ENCODE measurements at regions not wholly inside any gene's neighbourhood (a gene's known extent, or its start where the extent isn't known, plus 50 kb on each side); places are given as distances from the start of the nearest gene placed in this dataset.

DNA sequence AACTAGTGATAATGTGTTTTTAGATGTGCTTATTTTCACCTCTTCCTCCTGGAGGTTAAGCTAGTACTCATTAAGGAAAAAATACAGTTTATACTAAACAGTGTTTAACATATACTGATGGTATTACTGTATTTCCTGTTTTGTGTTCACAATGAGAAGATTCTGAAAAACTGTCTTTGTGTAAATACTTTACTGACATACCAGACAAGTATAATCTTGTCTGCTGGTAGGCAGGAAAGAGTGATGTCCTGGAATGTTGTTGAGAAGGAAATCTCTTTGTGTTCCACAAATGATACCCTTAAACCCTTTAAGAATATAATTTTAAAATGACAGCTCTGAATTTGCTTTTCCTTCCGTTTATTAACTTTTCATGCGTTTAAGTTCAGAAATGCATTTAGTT, 205.5 kb upstream of the NUDT6 start:
- no peaks in the 10 kb centered on the region for H3K36me3 ChIP-seq (ENCODE audit: insufficient read depth, low read length)
- ChIA-PET POLR2A (no interaction called here), CTCF (no interaction called here)
- Mint-ChIP-seq H3K4me1 (no peaks in the 10 kb centered on the region), H3K9me3 (peaks cover 0 to 2% (median 0%) of the 10 kb centered on the region in 5 donors), H3K27me3 (no peaks in the 10 kb centered on the region), H3K4me3 (no peak overlapping the region), H3K27ac (no peak overlapping the region), H3K36me3 (peaks cover 9 to 16% (median 11%) of the 10 kb centered on the region in 3 donors)
- no peak for DNase-seq
- H3K27ac ChIP-seq (ENCODE audit: low read depth, low read length): no peak overlapping the region
- H3K27me3 ChIP-seq (ENCODE audit: insufficient read depth, low read length, poor library complexity, severe bottlenecking): no peaks in the 10 kb centered on the region
- H3K4me1 ChIP-seq (ENCODE audit: insufficient read depth, low read length): no peaks in the 10 kb centered on the region
- no peaks in the 10 kb centered on the region for H3K9me3 ChIP-seq (ENCODE audit: low read length)
- H3K4me3 ChIP-seq (ENCODE audit: low read length): no peak overlapping the region

DNA sequence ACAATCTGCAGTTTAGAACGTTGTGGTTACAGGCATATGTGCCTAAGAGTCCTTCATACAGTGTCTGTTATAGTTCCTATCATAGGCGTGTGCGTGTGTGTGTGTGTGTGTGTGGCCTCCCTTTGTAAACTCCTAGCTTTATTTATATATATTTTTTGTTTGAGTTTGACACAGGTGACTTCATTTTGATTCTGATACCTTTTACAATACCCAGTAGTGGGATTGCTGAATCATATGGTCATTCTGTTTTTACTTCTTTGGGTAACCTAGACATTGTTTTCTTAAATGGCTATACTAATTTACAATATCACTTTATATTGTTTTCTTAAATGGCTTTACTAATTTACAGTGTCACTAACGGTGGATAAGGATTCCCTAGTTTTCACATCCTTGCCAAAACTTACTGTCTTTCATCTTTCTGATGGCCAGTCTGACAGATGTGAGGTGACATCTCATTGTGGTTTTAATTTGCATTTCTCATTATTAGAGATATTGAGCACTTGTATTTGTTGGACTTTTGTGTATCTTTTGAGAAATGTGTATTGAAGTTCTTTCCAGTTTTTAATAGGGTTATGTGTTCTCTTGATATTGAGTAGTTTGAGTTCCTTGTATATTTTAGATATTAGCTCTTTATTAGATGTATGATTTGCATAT, 211.1 kb upstream of the NUDT6 start:
- Histone ChIP-seq H3K36me3 (ENCODE audit: insufficient read depth, low read length) (no peaks in the 10 kb centered on the region), H3K27me3 (ENCODE audit: insufficient read depth, low read length, poor library complexity, severe bottlenecking) (no peaks in the 10 kb centered on the region), H3K27ac (ENCODE audit: low read depth, low read length) (no peak overlapping the region), H3K9me3 (ENCODE audit: low read length) (no peaks in the 10 kb centered on the region), H3K4me3 (ENCODE audit: low read length) (no peak overlapping the region), H3K4me1 (ENCODE audit: insufficient read depth, low read length) (no peaks in the 10 kb centered on the region)
- peak overlapping the region in 1 of 8 donors; percentile 7 for H3K27ac Mint-ChIP-seq
- peaks cover 5 to 11% (median 6%) of the 10 kb centered on the region in 3 donors for H3K36me3 Mint-ChIP-seq
- DNase-seq: no peak
- H3K4me1 Mint-ChIP-seq: no peaks in the 10 kb centered on the region
- CTCF ChIA-PET: no interaction called here
- no peaks in the 10 kb centered on the region for H3K9me3 Mint-ChIP-seq
- no peaks in the 10 kb centered on the region for H3K27me3 Mint-ChIP-seq
- no peak overlapping the region for H3K4me3 Mint-ChIP-seq
- POLR2A ChIA-PET: no interaction called here

DNA sequence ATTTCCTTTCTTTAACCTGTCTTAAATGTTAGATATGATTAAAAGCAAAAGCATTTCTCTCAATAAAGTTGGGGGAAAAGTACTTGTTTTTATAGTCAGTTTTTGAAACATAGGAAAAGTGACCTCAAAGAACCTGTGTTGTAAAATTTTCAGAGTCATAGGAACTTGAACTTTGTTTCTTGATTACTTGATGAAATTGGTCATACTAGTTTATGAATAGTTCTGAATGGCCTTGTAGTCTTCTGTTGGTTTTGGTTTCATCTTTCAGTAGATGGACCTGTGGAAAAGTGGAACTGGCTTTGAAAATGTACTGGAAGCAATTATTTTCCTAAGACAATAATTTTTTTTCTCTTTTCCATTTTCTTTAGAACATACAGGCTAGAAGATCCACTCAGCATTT, 222.2 kb upstream of the NUDT6 start:
- Histone ChIP-seq H3K9me3 (ENCODE audit: low read length) (no peaks in the 10 kb centered on the region), H3K27ac (ENCODE audit: low read depth, low read length) (no peak overlapping the region), H3K4me1 (ENCODE audit: insufficient read depth, low read length) (no peaks in the 10 kb centered on the region), H3K4me3 (ENCODE audit: low read length) (no peak overlapping the region), H3K27me3 (ENCODE audit: insufficient read depth, low read length, poor library complexity, severe bottlenecking) (no peaks in the 10 kb centered on the region), H3K36me3 (ENCODE audit: insufficient read depth, low read length) (no peaks in the 10 kb centered on the region)
- ChIA-PET CTCF (no interaction called here), POLR2A (no interaction called here)
- no peak for DNase-seq
- peaks cover 11 to 39% (median 11%) of the 10 kb centered on the region in 3 donors for H3K36me3 Mint-ChIP-seq
- H3K27me3 Mint-ChIP-seq: no peaks in the 10 kb centered on the region
- H3K4me3 Mint-ChIP-seq: no peak overlapping the region
- H3K27ac Mint-ChIP-seq: no peak overlapping the region
- H3K4me1 Mint-ChIP-seq: no peaks in the 10 kb centered on the region
- peaks cover 0 to 2% (median 0%) of the 10 kb centered on the region in 5 donors for H3K9me3 Mint-ChIP-seq

DNA sequence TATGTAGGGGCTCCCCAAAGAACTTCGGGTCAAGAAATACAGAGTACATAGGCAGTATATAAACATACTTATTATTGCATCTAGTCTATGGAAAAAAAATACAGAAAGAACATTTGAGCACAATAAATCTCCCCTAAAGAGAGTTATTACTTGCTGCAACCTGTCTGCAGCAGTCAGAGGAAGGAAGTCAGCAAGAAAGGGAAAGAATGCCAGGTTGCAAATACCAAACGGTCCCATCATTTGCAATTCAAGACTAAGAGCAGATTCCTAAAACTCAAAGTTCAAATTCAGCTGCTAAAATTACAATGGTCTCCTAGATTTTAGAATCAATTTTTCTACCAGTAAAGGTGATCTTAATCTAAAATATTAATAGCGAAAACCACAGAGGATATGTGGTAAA, 236.2 kb upstream of the NUDT6 start:
- Mint-ChIP-seq H3K4me1 (no peaks in the 10 kb centered on the region), H3K36me3 (peaks cover 1 to 11% (median 4%) of the 10 kb centered on the region in 3 donors), H3K27ac (no peak overlapping the region), H3K9me3 (no peaks in the 10 kb centered on the region), H3K27me3 (no peaks in the 10 kb centered on the region), H3K4me3 (no peak overlapping the region)
- Histone ChIP-seq H3K9me3 (ENCODE audit: low read length) (no peaks in the 10 kb centered on the region), H3K4me1 (ENCODE audit: insufficient read depth, low read length) (no peaks in the 10 kb centered on the region), H3K27me3 (ENCODE audit: insufficient read depth, low read length, poor library complexity, severe bottlenecking) (no peaks in the 10 kb centered on the region), H3K27ac (ENCODE audit: low read depth, low read length) (no peak overlapping the region), H3K4me3 (ENCODE audit: low read length) (no peak overlapping the region), H3K36me3 (ENCODE audit: insufficient read depth, low read length) (no peaks in the 10 kb centered on the region)
- CTCF ChIA-PET: no interaction called here
- DNase-seq: no peak
- POLR2A ChIA-PET: no interaction called here

DNA sequence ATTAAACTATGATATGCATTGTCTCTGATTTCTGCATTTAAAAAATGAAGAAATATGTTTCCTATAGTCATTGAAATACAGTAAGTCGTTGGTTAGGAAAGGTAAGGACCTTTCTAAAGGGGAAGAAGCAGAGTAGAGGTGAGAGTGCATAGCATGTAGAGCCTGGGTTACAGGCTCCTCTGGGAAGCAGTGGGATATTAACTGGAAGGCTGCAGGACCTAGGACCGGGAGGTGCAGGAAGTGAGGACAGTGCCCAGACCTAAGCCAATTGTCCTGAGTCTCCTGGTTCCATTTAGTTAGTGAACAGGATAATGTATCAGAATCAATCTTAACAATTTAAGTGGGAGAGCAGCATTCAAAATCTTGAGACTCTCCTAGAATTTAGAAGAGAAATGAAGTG, 237.1 kb upstream of the NUDT6 start:
- no peak overlapping the region for H3K27ac ChIP-seq (ENCODE audit: low read depth, low read length)
- CTCF ChIA-PET: no interaction called here
- no peak overlapping the region for H3K4me3 Mint-ChIP-seq
- no peak overlapping the region for H3K4me3 ChIP-seq (ENCODE audit: low read length)
- no peaks in the 10 kb centered on the region for H3K36me3 ChIP-seq (ENCODE audit: insufficient read depth, low read length)
- no peaks in the 10 kb centered on the region for H3K9me3 Mint-ChIP-seq
- no peaks in the 10 kb centered on the region for H3K4me1 ChIP-seq (ENCODE audit: insufficient read depth, low read length)
- H3K9me3 ChIP-seq (ENCODE audit: low read length): no peaks in the 10 kb centered on the region
- no peak for DNase-seq
- H3K36me3 Mint-ChIP-seq: peaks cover 1 to 11% (median 4%) of the 10 kb centered on the region in 3 donors
- no peaks in the 10 kb centered on the region for H3K4me1 Mint-ChIP-seq
- no peaks in the 10 kb centered on the region for H3K27me3 ChIP-seq (ENCODE audit: insufficient read depth, low read length, poor library complexity, severe bottlenecking)
- POLR2A ChIA-PET: no interaction called here
- no peak overlapping the region for H3K27ac Mint-ChIP-seq
- H3K27me3 Mint-ChIP-seq: no peaks in the 10 kb centered on the region

DNA sequence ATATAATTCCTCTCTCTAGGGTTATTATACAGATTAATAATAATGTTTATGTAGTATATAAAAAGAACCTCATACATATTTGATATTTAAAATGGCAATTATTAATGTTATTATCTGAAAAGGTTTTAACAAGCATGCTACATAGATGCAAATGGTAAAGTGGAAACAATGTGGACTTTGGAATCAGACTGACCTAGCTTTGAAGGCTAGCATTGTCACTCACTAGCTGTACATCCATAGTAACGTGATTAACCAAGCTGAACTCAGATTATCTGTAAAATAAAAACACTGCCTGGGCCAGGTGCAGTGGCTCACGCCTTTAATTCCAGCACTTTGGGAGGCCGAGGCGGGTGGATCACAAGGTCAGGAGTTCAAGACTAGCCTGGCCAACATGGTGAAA, 233.7 kb upstream of the SPRY1 start:
- Mint-ChIP-seq H3K9me3 (no peaks in the 10 kb centered on the region), H3K27ac (no peak overlapping the region), H3K36me3 (peaks cover 1 to 5% (median 4%) of the 10 kb centered on the region in 3 donors), H3K4me3 (no peak overlapping the region), H3K27me3 (no peaks in the 10 kb centered on the region), H3K4me1 (no peaks in the 10 kb centered on the region)
- no peak for DNase-seq
- H3K9me3 ChIP-seq (ENCODE audit: low read length): no peaks in the 10 kb centered on the region
- H3K36me3 ChIP-seq (ENCODE audit: insufficient read depth, low read length): no peaks in the 10 kb centered on the region
- CTCF ChIA-PET: interaction anchor here (0.6 kb wide), 1 partner anchor 648 kb away, joined by 3 read pairs; no protein-coding TSS in a partner anchor
- H3K4me3 ChIP-seq (ENCODE audit: low read length): no peak overlapping the region
- H3K27me3 ChIP-seq (ENCODE audit: insufficient read depth, low read length, poor library complexity, severe bottlenecking): no peaks in the 10 kb centered on the region
- H3K4me1 ChIP-seq (ENCODE audit: insufficient read depth, low read length): no peaks in the 10 kb centered on the region
- POLR2A ChIA-PET: no interaction called here
- no peak overlapping the region for H3K27ac ChIP-seq (ENCODE audit: low read depth, low read length)

DNA sequence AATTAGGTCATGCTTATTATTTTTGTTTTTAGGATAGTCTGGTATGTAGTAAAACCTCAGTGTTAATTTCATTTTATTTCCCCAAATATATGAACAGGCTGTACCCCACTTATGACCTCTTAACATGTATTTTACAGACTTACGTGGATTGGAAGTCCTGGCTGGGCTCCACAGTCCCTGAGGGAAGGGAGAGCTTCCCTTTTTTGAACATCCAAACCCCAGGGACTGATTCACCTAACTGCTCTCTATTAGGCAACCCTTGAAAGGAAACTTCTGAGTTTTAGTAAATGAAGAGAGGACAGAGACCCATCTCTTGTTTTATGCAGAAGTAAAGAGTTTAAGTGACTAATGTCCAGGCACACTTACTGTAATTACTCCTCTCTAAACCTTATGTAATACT, 233.1 kb upstream of the SPRY1 start:
- CTCF ChIA-PET: no interaction called here
- POLR2A ChIA-PET: no interaction called here
- H3K4me1 ChIP-seq (ENCODE audit: insufficient read depth, low read length): no peaks in the 10 kb centered on the region
- no peaks in the 10 kb centered on the region for H3K36me3 ChIP-seq (ENCODE audit: insufficient read depth, low read length)
- H3K4me3 ChIP-seq (ENCODE audit: low read length): no peak overlapping the region
- H3K9me3 ChIP-seq (ENCODE audit: low read length): no peaks in the 10 kb centered on the region
- no peak for DNase-seq
- H3K36me3 Mint-ChIP-seq: peaks cover 1 to 5% (median 4%) of the 10 kb centered on the region in 3 donors
- H3K27ac Mint-ChIP-seq: peak overlapping the region in 1 of 8 donors; percentile 17
- no peaks in the 10 kb centered on the region for H3K27me3 Mint-ChIP-seq
- H3K27ac ChIP-seq (ENCODE audit: low read depth, low read length): no peak overlapping the region
- H3K9me3 Mint-ChIP-seq: no peaks in the 10 kb centered on the region
- H3K4me1 Mint-ChIP-seq: no peaks in the 10 kb centered on the region
- no peaks in the 10 kb centered on the region for H3K27me3 ChIP-seq (ENCODE audit: insufficient read depth, low read length, poor library complexity, severe bottlenecking)
- no peak overlapping the region for H3K4me3 Mint-ChIP-seq

DNA sequence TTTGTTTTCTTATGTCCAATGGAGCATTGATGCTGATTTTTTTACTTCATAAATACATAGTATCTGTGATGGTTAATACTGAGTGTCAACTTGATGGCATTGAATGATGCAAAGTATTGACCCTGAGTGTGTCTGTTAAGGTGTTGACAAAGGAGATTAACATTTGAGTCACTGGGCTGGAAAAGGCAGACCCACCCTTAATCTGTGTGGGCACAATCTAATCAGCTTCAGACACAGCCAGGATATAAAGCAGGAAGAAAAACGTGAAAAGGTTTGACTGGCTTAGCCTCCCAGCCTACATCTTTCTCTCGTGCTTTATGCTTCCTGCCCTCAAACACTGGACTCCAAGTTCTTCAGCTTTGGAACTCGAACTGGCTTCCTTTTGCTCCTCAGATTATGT, 230.6 kb upstream of the SPRY1 start:
- no peaks in the 10 kb centered on the region for H3K4me1 ChIP-seq (ENCODE audit: insufficient read depth, low read length)
- Mint-ChIP-seq H3K27ac (no peak overlapping the region), H3K9me3 (no peaks in the 10 kb centered on the region), H3K36me3 (peaks cover 1 to 5% (median 4%) of the 10 kb centered on the region in 3 donors), H3K4me1 (no peaks in the 10 kb centered on the region), H3K4me3 (no peak overlapping the region), H3K27me3 (no peaks in the 10 kb centered on the region)
- CTCF ChIA-PET: no interaction called here
- POLR2A ChIA-PET: no interaction called here
- no peak overlapping the region for H3K4me3 ChIP-seq (ENCODE audit: low read length)
- H3K36me3 ChIP-seq (ENCODE audit: insufficient read depth, low read length): no peaks in the 10 kb centered on the region
- H3K9me3 ChIP-seq (ENCODE audit: low read length): no peaks in the 10 kb centered on the region
- no peaks in the 10 kb centered on the region for H3K27me3 ChIP-seq (ENCODE audit: insufficient read depth, low read length, poor library complexity, severe bottlenecking)
- H3K27ac ChIP-seq (ENCODE audit: low read depth, low read length): no peak overlapping the region
- DNase-seq: no peak

DNA sequence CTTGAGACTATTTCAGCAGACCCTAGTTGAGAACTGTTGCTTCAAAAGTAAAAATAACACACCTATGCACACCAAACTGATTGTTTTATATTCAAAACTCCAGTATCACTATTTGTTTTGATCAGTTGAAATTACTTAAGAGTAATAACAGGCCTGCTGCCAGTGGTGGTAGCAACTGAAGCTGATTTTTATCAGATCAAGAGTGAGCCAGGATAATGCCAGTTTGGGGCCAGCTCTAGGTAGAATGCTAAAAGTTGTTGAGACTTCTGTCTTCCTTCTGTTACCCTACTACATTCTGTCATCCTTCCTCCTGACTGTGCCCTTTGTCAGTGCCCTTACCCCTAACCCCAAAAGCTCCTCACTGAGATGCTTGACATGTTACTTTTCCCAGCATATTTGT, 228.7 kb upstream of the SPRY1 start:
- H3K27ac ChIP-seq (ENCODE audit: low read depth, low read length): no peak overlapping the region
- no peaks in the 10 kb centered on the region for H3K27me3 ChIP-seq (ENCODE audit: insufficient read depth, low read length, poor library complexity, severe bottlenecking)
- no peak for DNase-seq
- POLR2A ChIA-PET: no interaction called here
- Mint-ChIP-seq H3K27ac (peak overlapping the region in 1 of 8 donors; percentile 78), H3K4me1 (no peaks in the 10 kb centered on the region), H3K36me3 (peaks cover 0 to 11% (median 4%) of the 10 kb centered on the region in 3 donors), H3K9me3 (peaks cover 0 to 6% (median 0%) of the 10 kb centered on the region in 5 donors), H3K4me3 (no peak overlapping the region), H3K27me3 (no peaks in the 10 kb centered on the region)
- no peak overlapping the region for H3K4me3 ChIP-seq (ENCODE audit: low read length)
- H3K36me3 ChIP-seq (ENCODE audit: insufficient read depth, low read length): no peaks in the 10 kb centered on the region
- no peaks in the 10 kb centered on the region for H3K4me1 ChIP-seq (ENCODE audit: insufficient read depth, low read length)
- CTCF ChIA-PET: no interaction called here
- H3K9me3 ChIP-seq (ENCODE audit: low read length): no peaks in the 10 kb centered on the region

Data from CD8-positive, alpha-beta memory T cell (primary cell).